Activated naive CD8-positive, alpha-beta T cell treated with anti-CD3 and anti-CD28 coated beads, Interleukin-2, amount 50 U/mL, for 16 hours (primary cell): ENCODE measurements at regions not wholly inside any gene's neighbourhood (a gene's known extent, or its start where the extent isn't known, plus 50 kb on each side); places are given as distances from the start of the nearest gene placed in this dataset.
A peak's percentile ranks its signal among the peaks of the same experiment; 100 is the strongest.
"Not testable (repeated sequence)": the region's sequence is repeated elsewhere in the genome, so short reads cannot be mapped to it uniquely, and the experiment has no call there.

ENCODE experiments used
- DNase-seq: peaks from one replicate; pipeline ENCODE4 v3.0.0-alpha.2; 2020; ENCODE audit warnings: low read depth, low spot score

DNA sequence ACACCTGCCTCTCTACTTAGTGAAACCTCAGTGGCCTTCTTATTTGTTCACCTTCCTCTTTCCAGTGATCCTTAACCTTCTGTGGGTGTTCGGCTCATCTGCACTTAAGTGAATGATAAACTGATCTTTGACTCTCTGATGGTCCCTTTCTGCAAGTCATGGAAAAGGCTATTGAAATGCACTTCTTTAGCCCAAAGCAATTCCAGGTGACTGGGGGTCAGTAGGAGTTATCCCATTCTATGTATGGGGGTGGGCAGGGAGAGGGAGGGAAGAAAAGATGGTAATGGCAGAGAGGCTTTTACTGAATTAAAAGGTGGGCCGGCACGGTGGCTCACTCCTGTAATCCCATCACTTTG, 170.8 kb downstream of the RGS9 start:
- no peak for DNase-seq

DNA sequence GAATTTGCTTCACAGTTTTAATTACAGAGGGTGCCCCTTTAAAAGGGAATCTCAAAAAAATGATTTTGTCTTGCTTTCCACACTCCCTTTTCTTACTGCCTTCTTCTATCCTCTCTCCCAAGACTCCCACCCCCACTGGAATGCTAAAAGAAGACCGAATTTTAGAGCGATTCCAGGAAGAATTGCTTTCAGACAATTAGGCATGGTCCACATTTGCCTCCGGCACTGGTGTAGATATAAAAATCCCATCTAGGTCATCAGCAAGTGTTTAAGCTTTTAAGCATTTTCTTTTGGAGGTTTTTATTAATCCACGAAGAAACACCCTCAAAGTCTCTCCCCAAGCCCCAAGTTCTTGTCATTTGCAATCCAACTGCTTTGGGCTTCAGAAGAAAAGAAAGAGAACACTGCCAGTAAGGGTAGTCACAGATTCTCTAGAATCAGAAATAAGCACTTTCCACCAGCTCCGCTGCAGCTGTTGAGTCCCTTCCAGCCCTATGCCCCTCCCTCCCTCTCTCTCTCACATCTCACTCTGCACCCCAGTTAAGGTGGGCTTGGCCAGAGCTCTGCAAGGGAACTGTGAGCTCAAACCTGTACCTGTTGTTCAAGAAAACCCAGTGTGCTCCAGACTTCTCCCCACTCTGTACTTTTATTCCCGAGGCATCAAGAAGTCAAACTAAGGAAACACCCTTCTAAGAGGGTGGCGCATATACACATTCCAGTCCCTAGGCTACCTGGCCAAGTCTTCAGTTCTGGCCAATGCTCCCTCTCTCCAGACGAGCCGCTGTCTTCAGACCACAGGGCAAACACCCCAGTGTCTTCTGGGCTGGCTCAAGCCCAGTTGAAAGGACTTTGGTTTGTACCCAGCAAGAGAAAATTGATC, 170.2 kb downstream of the RGS9 start:
- no peak for DNase-seq

DNA sequence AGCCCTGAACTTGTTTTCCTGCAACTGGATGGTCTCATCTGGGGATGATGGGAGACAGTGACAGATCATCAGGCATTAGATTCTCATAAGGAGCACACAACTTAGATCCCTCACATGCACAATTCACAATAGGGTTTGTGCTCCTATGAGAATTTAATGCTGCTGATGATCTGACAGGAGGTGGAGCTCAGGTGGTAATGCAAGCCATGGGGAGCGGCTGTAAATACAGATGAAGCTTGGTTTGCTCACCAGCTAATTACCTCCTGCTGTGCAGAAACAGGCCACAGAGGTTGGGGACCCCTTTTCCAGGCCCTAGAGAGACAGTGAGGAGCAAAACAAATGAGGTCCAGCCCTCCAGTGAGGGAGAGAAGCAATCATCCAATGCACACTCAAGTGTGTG, 168.6 kb downstream of the RGS9 start:
- DNase-seq, result no peak

DNA sequence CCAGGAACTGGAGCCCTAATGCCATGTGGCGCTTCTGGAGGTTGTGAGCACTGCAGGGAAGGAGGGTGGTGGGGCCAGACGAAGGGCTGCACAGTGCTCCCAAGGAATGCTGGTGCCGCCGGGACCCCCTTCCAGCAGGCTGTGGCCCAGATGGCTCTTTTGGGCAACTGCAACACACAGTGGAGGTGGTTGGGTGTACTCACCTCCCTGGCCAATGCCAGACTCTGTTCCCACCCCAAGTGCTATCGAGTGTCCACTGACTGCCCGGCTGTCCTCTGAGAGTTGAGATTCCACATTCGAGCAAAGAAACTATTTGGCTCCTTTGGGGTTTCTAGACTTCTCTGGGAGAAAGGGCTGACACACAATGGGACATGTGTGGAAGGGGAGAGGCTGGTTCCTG, 167.9 kb downstream of the RGS9 start:
- no peak for DNase-seq

DNA sequence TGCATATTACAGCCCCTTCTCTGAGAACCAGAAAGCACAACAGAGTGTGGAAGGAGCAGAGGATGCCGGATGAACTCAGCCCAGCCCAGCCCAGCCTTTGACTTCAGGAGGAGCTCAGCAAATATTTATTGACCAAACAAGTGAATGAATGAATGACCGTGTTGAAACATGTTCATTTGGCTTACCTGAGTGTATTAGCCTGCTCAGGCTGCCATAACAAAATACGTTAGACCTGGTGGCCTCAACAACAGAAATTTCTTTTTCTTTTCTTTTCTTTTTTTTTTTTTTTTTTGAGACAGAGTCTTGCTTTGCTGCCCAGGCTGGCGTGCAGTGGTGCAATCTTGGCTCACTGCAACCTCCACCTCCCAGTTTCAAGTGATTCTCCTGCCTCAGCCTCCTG, 164.7 kb downstream of the RGS9 start:
- DNase-seq, result not testable (repeated sequence)

DNA sequence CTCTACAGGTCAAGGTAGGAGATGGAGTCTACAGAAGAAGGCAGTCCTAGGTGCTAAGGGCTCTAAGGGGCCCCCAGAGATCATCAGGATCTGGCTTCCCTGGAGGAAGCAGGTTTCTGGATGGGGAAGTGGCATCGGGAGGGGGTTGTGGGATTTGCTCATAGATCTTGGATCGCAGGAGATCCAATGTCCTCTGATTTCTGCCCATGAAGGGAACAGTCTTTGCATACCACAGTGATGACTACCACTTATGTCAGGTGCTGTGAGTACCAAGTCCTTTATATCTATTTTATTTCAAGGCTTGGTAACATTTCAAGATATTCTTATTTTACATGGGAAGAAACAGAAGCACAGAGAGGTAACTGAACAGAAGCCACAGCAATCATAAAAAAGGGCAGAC, 164.0 kb downstream of the RGS9 start:
- no peak for DNase-seq

DNA sequence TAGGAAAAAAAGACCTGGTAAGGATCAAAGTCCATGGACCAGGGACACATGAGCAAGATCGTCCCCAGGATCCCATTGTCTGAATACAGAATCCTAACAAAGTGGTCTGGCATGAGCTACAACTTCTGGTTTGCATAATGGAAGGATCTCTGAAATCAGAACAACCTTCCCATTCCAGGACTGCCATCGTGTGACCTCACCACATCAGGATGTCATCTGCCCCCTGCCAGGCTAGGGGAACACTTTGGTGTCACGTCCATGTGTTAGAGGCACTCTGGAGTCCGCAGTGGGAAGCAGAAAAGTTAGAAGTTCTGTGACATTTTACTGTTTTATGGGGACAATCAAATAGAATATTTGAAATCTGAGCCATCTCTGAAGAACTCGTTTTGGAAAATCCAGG, 160.7 kb downstream of the RGS9 start:
- no peak for DNase-seq

DNA sequence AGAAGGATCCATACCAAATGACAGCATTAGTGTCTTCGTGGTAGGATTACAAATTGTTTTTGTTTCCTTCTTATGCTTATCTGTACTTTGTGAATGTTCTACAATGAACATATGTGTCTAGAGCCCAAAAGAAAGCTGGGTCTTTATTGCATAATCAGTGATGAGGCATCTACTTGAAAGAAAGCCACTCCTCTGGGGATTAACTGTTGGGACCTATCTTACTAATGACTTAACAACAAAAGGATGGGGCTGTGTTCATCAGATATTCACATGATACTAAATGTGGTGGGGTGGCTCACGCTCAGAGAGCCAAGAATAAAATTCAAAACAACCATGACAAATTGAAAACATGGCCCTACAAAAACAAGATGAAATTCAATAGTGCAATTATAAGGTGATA, 160.2 kb downstream of the RGS9 start:
- DNase-seq, result no peak

DNA sequence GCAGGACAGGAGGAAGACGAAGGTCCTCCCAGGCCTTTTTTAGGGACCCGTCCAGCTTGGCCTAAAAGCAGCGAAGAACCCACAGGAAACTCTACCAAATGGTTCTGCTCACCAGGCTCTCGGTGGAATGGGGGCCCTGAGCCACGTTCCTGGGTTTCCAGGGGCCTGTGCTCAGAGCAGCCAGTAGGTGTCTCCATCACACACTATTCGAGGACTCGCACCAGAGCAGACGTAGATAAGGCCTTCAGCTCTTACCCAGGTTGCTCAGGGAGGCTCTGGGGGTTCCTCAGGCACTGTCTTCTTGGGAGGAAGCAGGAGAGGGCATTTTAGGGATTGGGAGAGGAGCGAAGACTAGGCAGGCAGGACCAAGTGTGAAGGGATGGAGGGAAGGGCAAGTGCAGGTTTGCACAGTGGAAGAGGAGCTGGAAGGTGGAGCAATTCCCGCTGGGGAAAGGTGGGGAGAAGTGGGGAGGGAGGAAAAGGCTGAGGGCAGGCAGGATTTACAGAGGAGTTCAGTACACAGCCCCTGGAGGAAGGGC, 157.1 kb downstream of the RGS9 start:
- DNase-seq, result peak; percentile 34

DNA sequence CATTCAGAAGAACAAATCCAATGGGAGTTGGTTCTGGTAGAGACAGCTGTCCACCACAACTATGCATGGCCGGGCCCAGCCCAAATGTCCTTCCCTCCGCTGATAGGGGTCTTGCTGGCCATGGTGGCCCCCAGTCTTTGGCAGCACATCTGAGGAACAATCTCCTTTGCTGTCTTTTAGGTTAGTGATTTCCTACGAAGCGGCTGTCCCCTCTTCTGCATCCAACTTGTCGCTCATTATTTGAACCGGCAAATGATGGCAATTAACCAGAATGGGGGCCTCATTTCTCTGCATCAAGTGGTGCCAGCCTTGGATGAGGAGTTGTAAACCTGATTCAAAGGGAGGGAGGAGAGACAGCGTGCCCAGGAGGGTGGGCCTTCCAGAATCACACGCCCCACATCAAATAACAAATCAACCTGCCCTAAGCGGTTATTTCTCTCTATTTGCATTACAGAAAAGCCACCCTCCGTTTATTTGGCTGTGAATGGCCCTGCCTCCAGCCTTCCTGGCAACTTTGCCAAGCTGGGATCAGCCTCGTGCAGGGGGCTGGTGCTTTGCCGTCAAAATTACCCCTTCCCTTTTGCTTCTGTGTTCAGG, 156.5 kb downstream of the RGS9 start:
- DNase-seq, result no peak

DNA sequence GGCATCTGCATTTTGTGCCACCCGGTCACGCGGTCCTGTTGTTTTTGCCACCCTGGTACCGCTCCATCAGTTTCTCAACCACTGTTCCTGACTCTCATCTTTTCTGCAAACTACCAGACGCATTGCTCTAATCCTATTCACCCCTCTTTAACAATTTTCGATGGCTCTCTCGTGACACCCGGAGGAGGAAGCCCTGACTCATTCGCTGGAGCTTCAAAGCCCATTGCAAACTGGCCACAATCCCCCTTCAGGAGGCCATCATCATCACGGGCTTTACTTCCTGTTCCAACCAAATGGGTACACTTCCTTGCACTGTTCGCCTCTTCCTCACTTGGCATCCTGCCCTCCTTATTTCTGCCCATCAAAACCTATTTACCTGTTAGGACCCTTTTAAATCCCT, 155.3 kb downstream of the RGS9 start:
- no peak for DNase-seq

DNA sequence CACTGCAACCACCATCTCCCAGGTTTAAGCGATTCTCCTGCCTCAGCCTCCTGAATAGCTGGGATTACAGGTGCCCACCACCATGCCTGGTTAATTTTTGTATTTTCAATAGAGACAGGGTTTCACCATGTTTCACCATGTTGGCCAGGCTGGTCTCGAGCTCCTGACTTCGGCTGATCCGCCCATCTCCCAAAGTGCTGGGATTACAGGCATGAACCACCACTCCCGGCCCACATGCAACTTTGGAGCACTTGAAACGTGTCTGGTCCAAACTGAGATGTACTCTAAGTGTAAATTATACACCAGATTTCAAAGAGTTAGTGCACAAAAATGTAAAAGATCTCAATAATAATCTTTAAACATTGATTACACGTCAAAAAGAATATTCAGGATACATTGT, 154.1 kb downstream of the RGS9 start:
- DNase-seq, result not testable (repeated sequence)

DNA sequence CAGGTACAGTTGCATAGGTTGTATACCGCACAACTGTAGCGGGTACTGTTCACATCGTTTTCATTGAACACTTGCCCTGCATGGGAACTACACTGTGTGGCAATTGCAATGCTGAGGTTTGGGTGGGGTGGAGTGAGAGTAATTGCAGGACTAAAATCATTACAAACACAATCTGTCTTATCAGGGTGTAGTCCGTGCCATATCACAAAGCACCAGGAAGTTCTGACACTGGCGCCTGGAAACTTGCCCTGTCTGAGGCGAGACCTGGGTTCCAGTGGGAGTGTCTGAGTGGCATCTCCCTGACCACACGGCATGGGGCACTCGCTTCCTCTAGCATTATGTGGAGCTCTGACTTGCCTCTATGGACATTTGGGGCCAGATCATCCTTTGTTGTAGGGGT, 153.4 kb downstream of the RGS9 start:
- no peak for DNase-seq

DNA sequence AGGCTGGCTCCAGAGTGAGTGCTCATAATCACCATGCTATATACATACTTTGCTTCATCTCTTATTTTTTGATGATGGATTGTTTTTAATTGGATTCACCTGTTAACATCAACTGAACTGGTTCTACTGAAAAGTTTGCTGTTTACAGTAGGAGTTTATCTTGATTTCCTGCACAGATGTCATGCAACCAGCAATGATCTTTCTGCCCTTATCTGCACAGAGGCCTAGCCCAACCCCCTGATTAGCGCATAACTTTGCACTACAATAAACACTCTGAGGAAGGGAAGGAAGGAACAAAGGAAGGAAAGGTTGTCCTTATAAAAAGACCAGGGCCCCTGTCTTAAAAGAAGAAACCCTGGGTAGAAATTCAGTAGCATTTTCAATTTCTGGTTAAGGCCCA, 152.9 kb downstream of the RGS9 start:
- no peak for DNase-seq

DNA sequence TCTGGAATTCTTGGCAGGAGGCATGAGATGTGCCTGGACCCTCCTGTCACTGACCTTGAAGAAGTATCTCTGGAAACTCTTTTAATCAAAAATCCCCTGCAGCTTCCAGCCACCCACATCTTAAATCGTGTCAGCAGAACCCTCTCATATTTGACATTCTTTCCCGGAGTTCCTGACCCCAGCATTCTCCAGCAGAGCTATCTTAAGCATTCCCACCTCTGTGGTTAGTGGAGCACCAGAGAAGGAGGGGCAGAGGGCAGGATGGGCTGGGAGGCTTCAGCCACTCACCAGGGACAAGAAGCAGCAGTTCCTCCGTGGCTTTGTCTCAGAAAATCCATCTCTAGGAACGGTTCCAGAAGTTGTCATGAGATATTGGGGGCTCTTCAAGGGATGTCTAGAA, 149.9 kb downstream of the RGS9 start:
- DNase-seq, result no peak

DNA sequence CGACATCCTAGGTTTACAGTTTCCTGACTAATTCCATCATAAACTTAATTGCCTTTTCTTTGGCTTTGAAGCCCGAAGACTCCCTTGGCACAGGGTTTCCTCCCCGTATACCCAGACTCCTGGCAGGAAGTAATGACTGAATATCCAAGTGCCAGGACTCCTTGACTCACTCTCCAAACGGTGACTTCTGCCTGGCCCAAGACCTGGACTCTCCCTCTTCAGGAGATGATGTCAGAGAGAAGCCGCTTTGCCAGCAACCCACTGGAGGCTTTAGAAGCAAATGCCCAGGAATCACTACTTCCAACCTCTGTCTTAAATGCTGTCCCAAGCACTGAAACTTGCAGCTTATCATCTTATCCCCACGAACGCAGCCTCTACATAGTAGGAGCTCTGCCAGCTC, 146.5 kb downstream of the RGS9 start:
- DNase-seq, result no peak

DNA sequence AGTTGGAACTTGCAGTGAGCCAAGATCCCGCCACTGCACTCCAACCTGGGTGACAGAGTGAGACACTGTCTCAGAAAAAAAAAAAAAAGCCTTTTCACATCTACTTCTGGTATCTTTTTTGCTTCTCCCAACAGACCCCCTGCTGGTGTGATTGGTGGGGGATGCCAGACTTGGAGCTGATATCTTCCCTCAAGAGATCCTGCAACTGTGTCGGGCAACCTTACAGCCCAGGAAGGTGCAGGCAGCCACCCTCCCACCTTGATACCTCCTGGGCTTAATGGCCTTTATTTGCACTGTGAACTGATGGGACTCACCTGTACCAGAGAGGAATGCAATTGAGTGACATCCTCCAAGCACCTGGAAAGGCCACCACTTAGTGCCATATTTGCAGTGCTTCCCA, 142.3 kb downstream of the RGS9 start:
- DNase-seq, result no peak

DNA sequence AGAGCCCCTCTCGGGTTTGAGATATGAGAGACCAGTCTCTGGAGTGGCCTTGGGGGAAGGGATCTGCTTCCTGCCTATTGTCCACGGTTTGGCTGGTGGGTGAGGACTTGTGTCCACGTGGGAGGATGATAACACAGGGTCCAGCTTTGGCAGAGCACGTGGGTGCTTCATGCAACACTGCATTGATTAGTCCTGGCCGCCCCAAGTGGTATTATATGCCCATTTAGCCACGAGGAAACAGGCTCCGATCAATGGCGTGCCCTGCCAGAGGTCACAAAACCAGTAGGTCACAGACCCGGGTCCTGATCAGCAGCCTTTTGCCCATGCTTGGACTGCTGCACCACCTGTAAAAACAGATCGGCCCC, 141.6 kb downstream of the RGS9 start:
- DNase-seq, result no peak

DNA sequence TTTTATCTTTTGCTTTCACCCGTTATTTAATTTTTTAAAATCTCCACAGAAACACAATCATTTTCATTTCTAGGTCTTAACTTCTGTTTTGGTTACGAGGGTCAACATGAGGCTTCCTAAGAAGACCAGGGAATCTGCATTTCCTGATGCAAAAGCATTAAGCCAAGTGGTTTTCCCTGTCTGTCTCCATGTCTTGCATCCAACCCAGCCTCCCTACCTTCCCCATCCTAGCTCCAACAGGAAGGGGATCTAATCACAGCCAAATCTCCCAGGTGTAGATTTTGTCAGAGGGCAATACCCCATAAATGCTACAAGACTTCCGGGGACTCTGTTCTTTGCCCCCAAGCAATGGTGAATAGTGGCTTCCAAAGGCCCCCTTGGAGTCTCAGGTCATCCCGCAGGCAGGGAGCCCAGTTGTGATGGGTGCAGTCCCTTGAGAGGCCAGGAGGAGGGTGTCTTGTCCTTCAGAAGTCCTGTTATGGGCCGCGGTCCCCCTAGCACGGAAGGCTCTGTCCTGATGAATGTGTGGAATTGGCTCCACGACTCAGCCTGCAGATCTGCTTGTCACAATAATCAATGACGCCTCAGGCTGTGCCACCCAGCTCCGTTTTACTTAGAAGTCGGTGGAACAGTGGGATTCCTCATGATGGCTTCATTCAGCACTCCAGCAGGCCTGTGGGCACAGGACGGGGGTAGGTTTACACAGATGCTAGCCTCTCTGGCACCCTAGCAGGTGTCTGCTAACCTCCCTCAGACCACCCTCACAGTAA, 141.1 kb downstream of the RGS9 start:
- DNase-seq, result no peak

DNA sequence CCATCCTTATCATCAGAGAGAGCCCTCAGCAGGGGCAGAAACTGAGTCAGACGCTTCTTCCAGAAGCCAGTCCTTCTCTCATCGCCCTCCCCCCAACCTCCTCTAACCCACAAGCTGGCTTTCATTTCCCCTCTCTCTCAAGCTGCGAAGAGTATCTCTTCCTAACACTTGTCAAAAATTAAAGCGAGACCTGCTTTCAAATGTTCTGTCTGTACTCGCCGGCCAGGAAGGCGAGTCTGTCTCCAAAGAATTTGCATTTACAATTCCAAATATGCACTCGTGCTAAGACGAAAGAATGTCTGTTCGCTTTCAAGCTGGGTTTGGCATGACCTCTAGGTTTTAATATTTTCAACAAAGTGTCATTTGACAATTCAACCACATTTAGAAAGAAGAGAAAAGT, 140.4 kb downstream of the RGS9 start:
- no peak for DNase-seq
